Heart left ventricle (tissue), 13 donors: ENCODE measurements at regions not wholly inside any gene's neighbourhood (a gene's known extent, or its start where the extent isn't known, plus 50 kb on each side); places are given as distances from the start of the nearest gene placed in this dataset.
"Not testable (repeated sequence)": the region's sequence is repeated elsewhere in the genome, so short reads cannot be mapped to it uniquely, and the experiment has no call there.

Source experiments
- CTCF ChIP-seq, 12 donors: fragments of 200-600 bp; sonication (generic) in 4 of 12; IDR thresholded peaks; one replicate each; pipeline versions ENCODE4 v1.5.0 to v1.8.0; 2018 to 2022; ENCODE audit warnings: antibody characterized with exemption in 12 of 12, mild to moderate bottlenecking in 5 of 12
- POLR2A ChIP-seq, 2 donors: fragments of 450-650 bp; IDR thresholded peaks; one replicate each; pipeline ENCODE4 v1.6.1; 2017; ENCODE audit warnings: antibody characterized with exemption in 2 of 2, mild to moderate bottlenecking in 2 of 2, moderate library complexity in 2 of 2
- donor health status: ischemic (EF 13 %, LVEDD 7.1; RV severe dilation, severe dysfunction).
- donor health status: DM: no; HTN: yes; CAD: no.
- donor health status: DM: no; HTN: no; CAD: no.
- donor health status: ischemic (EF 25% LVEDD 6.9; RV normal size, moderate dysfunction).
- donor health status: ischemic (EF 25% LVEDD 5.7; RV mildly dilated, moderate dysfunction).
- donor health status: ischemic (EF 35%, LVEDD 5.7; RV mildly dilated, moderate dysfunction).
- donor health status: nonischemic (EF 11% LVEDD 7.7; RV severe dilation, severe dysfunction).
- donor health status: DM: yes; HTN: yes; CAD: no.
- donor health status: PGD.
- donor health status: ischemic (EF 29% LVEDD 5.4; RV normal size, mild dysfunction).
- donor health status: nonischemic (EF 23%, LVEDD 6.1; RV moderate dilation, normal function).

- TF ChIP-seq CTCF, POLR2A (IDR thresholded peaks at IDR 0.05): not testable (repeated sequence)
These were observed 231.9 kb downstream of the RPRM start for GRCh38 chr2:153246636-153247035.
